Smooth muscle cell (in vitro differentiated cells): ENCODE measurements at regions not wholly inside any gene's neighbourhood (a gene's known extent, or its start where the extent isn't known, plus 50 kb on each side); places are given as distances from the start of the nearest gene placed in this dataset.

Experiments used
- DNase-seq: peaks from one replicate; lab custom pipeline; 2025; ENCODE audit not compliant: unreplicated experiment; lab: John Stamatoyannopoulos, UW
- H2AFZ ChIP-seq: fragments of 200-600 bp; sonication (generic); 2 replicates; pipeline ENCODE4 v1.6.0; 2016; ENCODE audit warnings: antibody characterized with exemption, low read depth, mild to moderate bottlenecking
- H3F3A ChIP-seq: fragments of 200-600 bp; sonication (generic); 2 replicates; pipeline ENCODE4 v1.6.0; 2017; ENCODE audit warnings: antibody characterized with exemption, low read depth
- H3K27ac ChIP-seq: fragments of 200-600 bp; sonication (generic); 2 replicates; pipeline ENCODE4 v1.5.1; 2016; ENCODE audit warnings: low read depth, mild to moderate bottlenecking
- H3K27me3 ChIP-seq: fragments of 200-600 bp; sonication (generic); 2 replicates; pipeline ENCODE4 v1.6.1; 2016; ENCODE audit warnings: low read depth, mild to moderate bottlenecking
- H3K36me3 ChIP-seq: fragments of 200-600 bp; sonication (generic); 2 replicates; pipeline ENCODE4 v1.5.1; 2016; ENCODE audit warnings: low read depth
- H3K4me1 ChIP-seq: fragments of 200-600 bp; sonication (generic); 2 replicates; pipeline ENCODE4 v1.5.1; 2016; ENCODE audit warnings: low read depth
- H3K4me2 ChIP-seq: fragments of 200-600 bp; sonication (generic); 2 replicates; pipeline ENCODE4 v1.6.0; 2016; ENCODE audit warnings: mild to moderate bottlenecking
- H3K4me3 ChIP-seq: fragments of 200-600 bp; sonication (generic); 2 replicates; pipeline ENCODE4 v1.5.1; 2016; ENCODE audit warnings: mild to moderate bottlenecking
- H3K79me2 ChIP-seq: fragments of 200-600 bp; sonication (generic); 2 replicates; pipeline ENCODE4 v1.6.0; 2016; ENCODE audit warnings: low read depth, mild to moderate bottlenecking
- H3K9ac ChIP-seq: fragments of 200-600 bp; sonication (generic); 2 replicates; pipeline ENCODE4 v1.6.0; 2016; ENCODE audit warnings: low read depth
- H3K9me3 ChIP-seq: fragments of 200-600 bp; sonication (generic); replicated peaks from 2 replicates; pipeline ENCODE4 v1.5.1; 2016; ENCODE audit warnings: low read depth
- H4K20me1 ChIP-seq: fragments of 200-600 bp; sonication (generic); 2 replicates; pipeline ENCODE4 v1.6.0; 2016; ENCODE audit warnings: low read depth
- WGBS: methylation state at CpG from one replicate; pipeline ENCODE4 v1.1.7; 2016; ENCODE audit warnings: low lambda C conversion rate; 5-methylcytosine and 5-hydroxymethylcytosine counted together
- TF ChIP-seq, protein P1 (sequence below): fragments of 200-600 bp; sonication (generic); IDR thresholded peaks from 2 replicates; pipeline ENCODE4 v1.5.1; 2017; ENCODE audit warnings: borderline replicate concordance, mild to moderate bottlenecking, antibody characterized with exemption; ENCODE audit not compliant: insufficient read depth, poor library complexity, severe bottlenecking

DNA sequence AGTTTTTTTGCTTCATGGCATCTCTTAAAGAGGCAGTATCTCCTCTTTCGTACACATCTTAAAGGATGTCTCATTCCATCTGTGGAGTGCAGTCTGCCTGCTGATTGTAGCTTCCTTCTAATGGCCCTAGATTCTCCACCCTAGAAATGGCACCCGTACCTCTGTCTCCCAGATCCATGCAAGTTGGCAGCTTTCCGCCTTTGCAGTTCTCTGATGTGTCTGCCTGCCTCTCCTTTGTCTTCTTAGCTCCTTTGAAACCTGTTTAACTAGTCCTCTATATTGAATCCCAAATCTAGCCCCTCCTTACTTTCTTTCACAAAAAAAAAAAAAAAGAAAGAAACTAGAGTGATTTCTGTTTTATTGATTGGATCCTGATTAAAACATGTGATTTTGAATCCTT is 1025.0 kb downstream of the ZPLD1 start:
- Histone ChIP-seq H4K20me1 (no peaks in the 10 kb centered on the region), H3K4me2 (no peak overlapping the region), H3K4me3 (no peak overlapping the region), H3K79me2 (no peaks in the 10 kb centered on the region), H3K9me3 (no peaks in the 10 kb centered on the region), H3F3A (no peaks in the 10 kb centered on the region), H3K27ac (no peak overlapping the region), H3K9ac (no peak overlapping the region), H3K4me1 (no peaks in the 10 kb centered on the region), H3K36me3 (no peaks in the 10 kb centered on the region), H3K27me3 (no peaks in the 10 kb centered on the region), H2AFZ (no peak overlapping the region)
- DNase-seq: no peak
- TF ChIP-seq, protein P1, sequence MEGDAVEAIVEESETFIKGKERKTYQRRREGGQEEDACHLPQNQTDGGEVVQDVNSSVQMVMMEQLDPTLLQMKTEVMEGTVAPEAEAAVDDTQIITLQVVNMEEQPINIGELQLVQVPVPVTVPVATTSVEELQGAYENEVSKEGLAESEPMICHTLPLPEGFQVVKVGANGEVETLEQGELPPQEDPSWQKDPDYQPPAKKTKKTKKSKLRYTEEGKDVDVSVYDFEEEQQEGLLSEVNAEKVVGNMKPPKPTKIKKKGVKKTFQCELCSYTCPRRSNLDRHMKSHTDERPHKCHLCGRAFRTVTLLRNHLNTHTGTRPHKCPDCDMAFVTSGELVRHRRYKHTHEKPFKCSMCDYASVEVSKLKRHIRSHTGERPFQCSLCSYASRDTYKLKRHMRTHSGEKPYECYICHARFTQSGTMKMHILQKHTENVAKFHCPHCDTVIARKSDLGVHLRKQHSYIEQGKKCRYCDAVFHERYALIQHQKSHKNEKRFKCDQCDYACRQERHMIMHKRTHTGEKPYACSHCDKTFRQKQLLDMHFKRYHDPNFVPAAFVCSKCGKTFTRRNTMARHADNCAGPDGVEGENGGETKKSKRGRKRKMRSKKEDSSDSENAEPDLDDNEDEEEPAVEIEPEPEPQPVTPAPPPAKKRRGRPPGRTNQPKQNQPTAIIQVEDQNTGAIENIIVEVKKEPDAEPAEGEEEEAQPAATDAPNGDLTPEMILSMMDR: no peak
- 96% methylated on average over 3 of the region's 3 CpGs for WGBS

DNA sequence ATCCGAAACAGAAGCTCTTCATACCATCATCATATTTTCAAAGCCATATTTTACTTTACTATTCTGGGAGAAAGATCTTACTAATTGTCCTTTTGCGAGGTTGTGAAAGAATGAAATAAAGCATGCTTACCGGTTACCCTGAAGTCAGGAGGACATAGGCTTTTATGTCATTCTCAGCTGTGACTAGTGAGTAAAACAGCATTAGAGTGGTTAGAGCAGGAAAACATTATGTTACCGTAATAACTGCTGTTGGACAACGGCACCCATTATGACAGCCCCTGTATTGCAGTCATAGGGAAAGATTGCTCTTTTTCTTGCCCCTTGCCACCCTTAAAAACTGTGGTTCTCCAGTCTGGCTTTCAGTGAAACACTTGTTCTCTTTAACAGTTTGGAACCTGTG is 1035.7 kb downstream of the ZPLD1 start:
- Histone ChIP-seq H3K9ac (no peak overlapping the region), H3K9me3 (no peaks in the 10 kb centered on the region), H4K20me1 (no peaks in the 10 kb centered on the region), H2AFZ (no peak overlapping the region), H3K4me3 (no peak overlapping the region), H3K36me3 (no peaks in the 10 kb centered on the region), H3K4me1 (no peaks in the 10 kb centered on the region), H3K27me3 (no peaks in the 10 kb centered on the region), H3K27ac (no peak overlapping the region), H3F3A (no peaks in the 10 kb centered on the region), H3K4me2 (no peak overlapping the region), H3K79me2 (no peaks in the 10 kb centered on the region)
- TF ChIP-seq, protein P1: no peak
- no peak for DNase-seq
- 83% methylated on average over 5 of the region's 5 CpGs for WGBS

DNA sequence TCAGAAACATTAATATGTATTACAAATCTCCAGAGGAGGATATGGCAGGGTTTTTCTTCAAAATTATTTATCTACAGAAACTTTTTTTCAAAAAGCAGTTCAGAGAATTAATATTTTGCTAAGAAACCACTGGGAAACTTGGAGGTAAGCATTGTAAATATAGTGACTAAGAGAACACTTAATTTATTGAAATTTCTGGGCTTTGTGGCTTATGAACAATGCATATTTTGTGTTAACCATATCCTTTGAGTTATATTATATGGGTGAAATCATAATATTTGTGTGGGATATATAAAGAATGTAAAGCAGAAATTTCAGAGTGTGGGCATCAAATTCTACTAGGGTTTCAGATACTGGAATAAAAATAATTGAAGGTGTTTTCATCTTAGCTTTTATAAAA is 1059.2 kb downstream of the ZPLD1 start:
- Histone ChIP-seq H4K20me1 (no peaks in the 10 kb centered on the region), H3K36me3 (no peaks in the 10 kb centered on the region), H3K4me2 (no peak overlapping the region), H3K9me3 (no peaks in the 10 kb centered on the region), H3K4me1 (peaks cover 7% of the 10 kb centered on the region), H3K27me3 (no peaks in the 10 kb centered on the region), H3K79me2 (no peaks in the 10 kb centered on the region), H3F3A (no peaks in the 10 kb centered on the region), H3K27ac (no peak overlapping the region), H3K9ac (no peak overlapping the region), H3K4me3 (no peak overlapping the region), H2AFZ (no peak overlapping the region)
- TF ChIP-seq, protein P1: no peak
- DNase-seq: no peak

DNA sequence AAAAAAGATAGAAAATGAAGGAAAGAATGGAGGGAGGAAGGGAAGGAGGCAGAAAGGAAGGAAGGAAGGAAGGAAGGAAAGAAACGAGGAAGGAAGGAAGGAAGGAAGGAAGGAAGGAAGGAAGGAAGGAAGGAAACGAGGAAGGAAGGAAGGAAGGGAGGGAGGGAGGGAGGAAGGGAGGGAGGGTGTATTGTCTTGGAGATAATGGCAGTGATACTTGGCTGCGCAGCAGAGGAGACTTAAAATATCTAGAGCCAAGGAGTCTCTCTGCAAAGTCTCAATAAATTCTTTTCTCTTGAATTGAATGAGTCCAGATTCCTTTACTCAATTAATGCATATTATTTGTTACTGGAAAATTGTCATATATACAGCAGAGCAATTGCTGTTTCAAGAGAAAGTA is 1059.7 kb downstream of the ZPLD1 start:
- DNase-seq: no peak
- 52% methylated on average over 3 of the region's 3 CpGs for WGBS
- Histone ChIP-seq H3K9me3 (no peaks in the 10 kb centered on the region), H3K4me3 (no peak overlapping the region), H3K36me3 (no peaks in the 10 kb centered on the region), H3K9ac (no peak overlapping the region), H3K79me2 (no peaks in the 10 kb centered on the region), H3F3A (no peaks in the 10 kb centered on the region), H3K27ac (no peak overlapping the region), H2AFZ (no peak overlapping the region), H3K4me2 (no peak overlapping the region), H3K27me3 (no peaks in the 10 kb centered on the region), H3K4me1 (peaks cover 12% of the 10 kb centered on the region), H4K20me1 (no peaks in the 10 kb centered on the region)
- TF ChIP-seq, protein P1: no peak
